Activated B cell treated with CpG ODN at 0.5 μM for 24 hours (primary cell): ENCODE measurements at regions not wholly inside any gene's neighbourhood (a gene's known extent, or its start where the extent isn't known, plus 50 kb on each side); places are given as distances from the start of the nearest gene placed in this dataset.

ENCODE experiments used
- ATAC-seq: fragments of 200-7000 bp; cut with Tn5 transposase; one replicate; pipeline ENCODE4 v1.10.0; 2021; ENCODE audit warnings: low read depth, mild to moderate bottlenecking, moderate library complexity
- CTCF ChIA-PET: fragments of 350-600 bp; sonication (Branson Sonifier 250); formaldehyde crosslinking; loops from one replicate; lab custom pipeline; 2021; ENCODE audit warnings: antibody characterized with exemption; lab: Charles Lee
- POLR2A ChIA-PET: fragments of 350-600 bp; sonication (Branson Sonifier 250); formaldehyde crosslinking; loops from one replicate; lab custom pipeline; 2021; ENCODE audit warnings: antibody characterized with exemption; lab: Charles Lee
- DNase-seq: peaks from one replicate; pipeline ENCODE4 v3.0.0; 2022
- H3K27ac Mint-ChIP-seq: one replicate; pipeline ENCODE4 v1.8.0; 2020; ENCODE audit warnings: mixed read lengths
- H3K27me3 Mint-ChIP-seq: one replicate; pipeline ENCODE4 v1.8.0; 2021; ENCODE audit warnings: mixed read lengths
- H3K36me3 Mint-ChIP-seq: one replicate; pipeline ENCODE4 v1.8.0; 2021; ENCODE audit warnings: low read depth, mixed read lengths
- H3K4me1 Mint-ChIP-seq: one replicate; pipeline ENCODE4 v1.8.0; 2021; ENCODE audit warnings: mixed read lengths
- H3K4me3 Mint-ChIP-seq: one replicate; pipeline ENCODE4 v1.8.0; 2020; ENCODE audit warnings: mild to moderate bottlenecking, mixed read lengths
- H3K9me3 Mint-ChIP-seq: one replicate; pipeline ENCODE4 v1.8.0; 2020; ENCODE audit warnings: mixed read lengths
- intact Hi-C: fragments of 100-400 bp; cut with micrococcal nuclease; formaldehyde crosslinking; loops from one replicate; pipeline ENCODE4 v1.15.1; 2024
- TF ChIP-seq, protein P1 (sequence below): fragments of 200-600 bp; IDR thresholded peaks from one replicate; pipeline ENCODE4 v1.8.0; 2022; ENCODE audit warnings: antibody characterized with exemption, mild to moderate bottlenecking

GRCh38 chr10:30748152-30748973 lies 118.8 kb upstream of the LYZL2 start:
- TF ChIP-seq, protein P1, sequence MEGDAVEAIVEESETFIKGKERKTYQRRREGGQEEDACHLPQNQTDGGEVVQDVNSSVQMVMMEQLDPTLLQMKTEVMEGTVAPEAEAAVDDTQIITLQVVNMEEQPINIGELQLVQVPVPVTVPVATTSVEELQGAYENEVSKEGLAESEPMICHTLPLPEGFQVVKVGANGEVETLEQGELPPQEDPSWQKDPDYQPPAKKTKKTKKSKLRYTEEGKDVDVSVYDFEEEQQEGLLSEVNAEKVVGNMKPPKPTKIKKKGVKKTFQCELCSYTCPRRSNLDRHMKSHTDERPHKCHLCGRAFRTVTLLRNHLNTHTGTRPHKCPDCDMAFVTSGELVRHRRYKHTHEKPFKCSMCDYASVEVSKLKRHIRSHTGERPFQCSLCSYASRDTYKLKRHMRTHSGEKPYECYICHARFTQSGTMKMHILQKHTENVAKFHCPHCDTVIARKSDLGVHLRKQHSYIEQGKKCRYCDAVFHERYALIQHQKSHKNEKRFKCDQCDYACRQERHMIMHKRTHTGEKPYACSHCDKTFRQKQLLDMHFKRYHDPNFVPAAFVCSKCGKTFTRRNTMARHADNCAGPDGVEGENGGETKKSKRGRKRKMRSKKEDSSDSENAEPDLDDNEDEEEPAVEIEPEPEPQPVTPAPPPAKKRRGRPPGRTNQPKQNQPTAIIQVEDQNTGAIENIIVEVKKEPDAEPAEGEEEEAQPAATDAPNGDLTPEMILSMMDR, result no peak
- Mint-ChIP-seq H3K4me3 (no peak overlapping the region), H3K4me1 (no peaks in the 10 kb centered on the region), H3K36me3 (no peaks in the 10 kb centered on the region), H3K27me3 (peaks cover 17% of the 10 kb centered on the region), H3K27ac (no peak overlapping the region), H3K9me3 (no peaks in the 10 kb centered on the region)
- DNase-seq (no peak), ATAC-seq (no peak)
- CTCF ChIA-PET, result interaction anchor here (1.0 kb wide), 1 partner anchor 61 kb away, joined by 3 read pairs; no protein-coding TSS in a partner anchor
- POLR2A ChIA-PET, result no interaction called here
- intact Hi-C loops, result no loop called here

DNA sequence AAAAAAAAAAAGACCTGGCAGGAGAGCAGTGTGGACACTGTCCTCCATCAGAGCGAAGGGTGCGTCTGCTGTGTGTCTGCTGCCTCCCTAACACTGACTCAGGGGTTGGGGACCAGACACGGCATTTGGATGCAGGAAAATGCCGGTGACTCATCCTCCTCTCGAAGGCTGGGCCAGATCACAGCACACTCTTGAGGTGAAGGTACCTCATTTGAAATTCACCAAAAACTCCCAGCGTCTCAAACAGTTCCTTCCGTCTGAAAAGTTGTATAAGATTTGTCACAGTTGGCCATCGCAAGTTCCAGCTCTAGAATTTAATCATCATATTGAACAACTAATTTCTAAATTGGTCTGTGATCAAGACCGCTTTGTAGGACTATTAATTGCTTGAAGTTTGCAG lies 118.1 kb upstream of the LYZL2 start:
- Mint-ChIP-seq H3K36me3 (no peaks in the 10 kb centered on the region), H3K9me3 (no peaks in the 10 kb centered on the region), H3K27ac (no peak overlapping the region), H3K4me3 (no peak overlapping the region), H3K4me1 (peaks cover 3% of the 10 kb centered on the region), H3K27me3 (peaks cover 17% of the 10 kb centered on the region)
- DNase-seq, result no peak
- ChIA-PET CTCF (no interaction called here), POLR2A (no interaction called here)
- intact Hi-C loops, result no loop called here
- ATAC-seq, result no peak
- TF ChIP-seq, protein P1, result no peak

DNA sequence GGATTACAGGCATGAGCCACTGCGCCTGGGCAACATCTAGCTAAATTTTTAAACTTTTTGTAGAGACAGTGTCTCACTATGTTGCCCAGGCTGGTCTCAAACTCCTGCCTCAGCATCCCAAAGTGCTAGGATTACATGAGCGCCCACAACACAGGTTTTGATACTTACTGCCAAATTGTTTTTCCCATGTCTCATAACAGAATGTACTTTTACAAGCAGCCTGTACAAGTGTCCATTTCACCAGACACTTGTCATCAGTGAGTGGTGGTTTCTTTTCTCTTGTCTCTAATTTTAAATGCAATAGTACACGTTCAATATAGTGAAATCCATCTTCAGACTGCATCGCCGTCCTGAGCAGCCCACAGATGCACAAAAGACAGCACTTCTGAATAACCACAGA lies 116.4 kb upstream of the LYZL2 start:
- ATAC-seq (no peak), DNase-seq (no peak)
- ChIA-PET POLR2A (no interaction called here), CTCF (no interaction called here)
- intact Hi-C loops, result no loop called here
- Mint-ChIP-seq H3K4me3 (no peak overlapping the region), H3K27ac (no peak overlapping the region), H3K4me1 (peaks cover 13% of the 10 kb centered on the region), H3K36me3 (no peaks in the 10 kb centered on the region), H3K27me3 (peaks cover 17% of the 10 kb centered on the region), H3K9me3 (no peaks in the 10 kb centered on the region)
- TF ChIP-seq, protein P1, result no peak

DNA sequence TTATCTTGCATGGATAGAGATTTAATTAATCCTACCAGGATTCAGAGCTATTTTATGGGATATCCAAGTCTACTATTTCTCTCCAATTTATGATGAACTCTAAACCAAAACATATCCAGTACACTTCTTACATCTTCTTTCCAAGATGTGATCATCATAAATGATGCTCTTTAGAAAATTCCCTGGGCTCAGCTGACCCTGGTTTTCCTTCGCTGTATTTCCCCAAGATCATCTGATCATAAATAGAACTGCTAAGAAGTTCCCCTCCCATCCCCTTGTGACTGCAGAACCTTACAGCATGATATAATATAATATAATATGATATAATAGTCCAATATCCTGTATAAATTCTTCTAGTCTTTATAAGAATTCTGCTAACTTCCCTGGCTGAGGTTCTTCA lies 114.6 kb upstream of the LYZL2 start:
- intact Hi-C loops, result no loop called here
- H3K4me3 Mint-ChIP-seq, result no peak overlapping the region
- ChIA-PET POLR2A (no interaction called here), CTCF (interaction anchor here (0.7 kb wide), 1 partner anchor 18 kb away, joined by 3 read pairs; no protein-coding TSS in a partner anchor)
- TF ChIP-seq, protein P1, result no peak
- no peaks in the 10 kb centered on the region for H3K9me3 Mint-ChIP-seq
- no peak for DNase-seq
- ATAC-seq, result no peak
- peaks cover 13% of the 10 kb centered on the region for H3K4me1 Mint-ChIP-seq
- no peak overlapping the region for H3K27ac Mint-ChIP-seq
- no peaks in the 10 kb centered on the region for H3K36me3 Mint-ChIP-seq
- H3K27me3 Mint-ChIP-seq, result peaks cover 6% of the 10 kb centered on the region

DNA sequence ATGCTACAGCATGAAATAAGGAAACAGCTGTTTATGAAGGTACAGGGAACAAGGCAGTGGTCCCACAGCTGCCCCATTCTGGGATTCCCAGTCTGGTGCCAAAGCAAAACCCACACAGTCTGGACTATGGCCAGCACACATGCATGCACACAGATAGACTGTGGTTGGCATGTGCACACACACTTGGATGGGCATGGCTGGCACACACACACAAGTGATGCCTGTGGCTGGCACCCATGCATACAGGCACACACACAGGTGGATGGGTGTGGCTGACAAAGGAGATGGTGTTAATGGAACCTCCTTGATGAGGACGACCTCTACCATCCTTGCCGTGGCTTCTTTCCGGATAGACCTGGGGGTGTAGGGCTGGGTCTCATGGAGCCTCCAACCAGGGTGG lies 114.0 kb upstream of the LYZL2 start:
- intact Hi-C loops, result no loop called here
- H3K27me3 Mint-ChIP-seq, result peaks cover 6% of the 10 kb centered on the region
- TF ChIP-seq, protein P1, result no peak
- H3K9me3 Mint-ChIP-seq, result no peaks in the 10 kb centered on the region
- CTCF ChIA-PET, result no interaction called here
- H3K4me1 Mint-ChIP-seq, result peaks cover 13% of the 10 kb centered on the region
- no peak overlapping the region for H3K27ac Mint-ChIP-seq
- POLR2A ChIA-PET, result no interaction called here
- H3K36me3 Mint-ChIP-seq, result no peaks in the 10 kb centered on the region
- DNase-seq (no peak), ATAC-seq (no peak)
- H3K4me3 Mint-ChIP-seq, result no peak overlapping the region
